ENCODE measurements at regions not wholly inside any gene's neighbourhood (a gene's known extent, or its start where the extent isn't known, plus 50 kb on each side); places are given as distances from the start of the nearest gene placed in this dataset.

DNA sequence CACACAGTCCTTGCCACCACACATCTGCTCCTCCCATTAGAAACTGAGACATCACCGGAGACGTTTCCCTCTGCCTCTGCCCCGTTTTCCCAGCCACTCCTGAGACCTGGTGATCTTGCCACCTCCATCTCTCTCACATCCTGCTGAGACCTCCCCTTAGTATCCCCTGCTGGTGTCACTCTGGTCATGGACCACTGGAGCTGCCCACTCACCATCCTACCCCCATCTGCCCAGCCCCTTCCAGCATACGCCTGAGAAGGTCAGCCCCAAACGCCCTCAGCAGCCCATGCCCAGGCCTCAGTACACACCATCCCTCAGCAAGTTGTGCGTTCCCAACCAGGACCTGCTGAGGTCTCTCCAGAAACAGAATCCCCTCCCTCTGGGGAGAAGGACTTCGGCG is 64.3 kb downstream of the SHANK2 start:
- Mint-ChIP-seq H3K4me1 (no peaks in the 10 kb centered on the region), H3K9me3 (no peaks in the 10 kb centered on the region), H3K36me3 (ENCODE audit: low read depth) (no peaks in the 10 kb centered on the region), H3K27me3 (ENCODE audit: low read depth) (no peaks in the 10 kb centered on the region), H3K27ac (ENCODE audit: unreplicated experiment) (no peak overlapping the region), H3K4me3 (no peak overlapping the region)
- DNase-seq (ENCODE audit: low read depth, low spot score): no peak
- TF ChIP-seq, protein P1, sequence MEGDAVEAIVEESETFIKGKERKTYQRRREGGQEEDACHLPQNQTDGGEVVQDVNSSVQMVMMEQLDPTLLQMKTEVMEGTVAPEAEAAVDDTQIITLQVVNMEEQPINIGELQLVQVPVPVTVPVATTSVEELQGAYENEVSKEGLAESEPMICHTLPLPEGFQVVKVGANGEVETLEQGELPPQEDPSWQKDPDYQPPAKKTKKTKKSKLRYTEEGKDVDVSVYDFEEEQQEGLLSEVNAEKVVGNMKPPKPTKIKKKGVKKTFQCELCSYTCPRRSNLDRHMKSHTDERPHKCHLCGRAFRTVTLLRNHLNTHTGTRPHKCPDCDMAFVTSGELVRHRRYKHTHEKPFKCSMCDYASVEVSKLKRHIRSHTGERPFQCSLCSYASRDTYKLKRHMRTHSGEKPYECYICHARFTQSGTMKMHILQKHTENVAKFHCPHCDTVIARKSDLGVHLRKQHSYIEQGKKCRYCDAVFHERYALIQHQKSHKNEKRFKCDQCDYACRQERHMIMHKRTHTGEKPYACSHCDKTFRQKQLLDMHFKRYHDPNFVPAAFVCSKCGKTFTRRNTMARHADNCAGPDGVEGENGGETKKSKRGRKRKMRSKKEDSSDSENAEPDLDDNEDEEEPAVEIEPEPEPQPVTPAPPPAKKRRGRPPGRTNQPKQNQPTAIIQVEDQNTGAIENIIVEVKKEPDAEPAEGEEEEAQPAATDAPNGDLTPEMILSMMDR (conservative IDR thresholded peaks at IDR 0.05): no peak

DNA sequence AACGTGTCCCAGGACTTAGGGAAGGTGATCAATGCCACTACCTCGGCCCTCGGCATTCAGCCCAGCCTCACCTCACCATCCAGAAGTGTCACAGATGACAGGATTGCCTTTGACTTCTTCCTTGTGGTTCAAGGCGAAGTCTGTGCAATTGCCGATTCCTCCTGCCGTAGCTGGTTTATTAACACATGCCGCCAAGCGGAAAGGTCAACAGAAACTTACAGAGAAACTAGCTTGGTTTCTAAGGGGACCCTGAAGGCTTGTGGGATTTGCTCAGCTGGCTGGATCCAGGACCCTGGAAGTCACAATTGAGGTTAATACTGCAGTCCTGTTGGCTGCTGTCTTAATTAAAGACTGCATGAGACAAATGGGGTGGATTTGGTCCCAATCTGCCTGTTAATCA is 65.6 kb downstream of the SHANK2 start:
- Mint-ChIP-seq H3K36me3 (ENCODE audit: low read depth) (no peaks in the 10 kb centered on the region), H3K27ac (ENCODE audit: unreplicated experiment) (no peak overlapping the region), H3K27me3 (ENCODE audit: low read depth) (no peaks in the 10 kb centered on the region), H3K9me3 (no peaks in the 10 kb centered on the region), H3K4me1 (no peaks in the 10 kb centered on the region), H3K4me3 (no peak overlapping the region)
- DNase-seq (ENCODE audit: low read depth, low spot score): no peak
- TF ChIP-seq, protein P1 (conservative IDR thresholded peaks at IDR 0.05): no peak

DNA sequence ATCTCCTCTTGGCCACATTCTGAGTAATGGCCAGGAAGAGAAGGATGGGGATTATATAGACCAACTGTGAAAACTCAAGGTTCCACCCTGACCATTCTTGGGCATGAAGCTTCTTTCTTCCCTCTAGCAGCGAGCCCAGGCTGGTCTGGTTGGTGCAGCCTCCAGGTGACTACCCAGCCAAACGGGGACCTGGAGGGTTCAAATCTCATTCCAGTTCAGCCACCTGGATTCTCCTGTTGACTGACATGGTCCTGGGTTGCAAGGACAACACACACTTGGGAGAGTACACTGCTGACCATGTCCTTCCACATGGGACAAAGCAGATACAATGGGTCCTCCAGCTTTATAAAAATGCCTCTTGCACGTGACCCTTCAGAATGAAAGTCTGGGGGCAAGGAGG is 67.0 kb downstream of the SHANK2 start:
- no peak for DNase-seq (ENCODE audit: low read depth, low spot score)
- Mint-ChIP-seq H3K4me1 (no peaks in the 10 kb centered on the region), H3K36me3 (ENCODE audit: low read depth) (no peaks in the 10 kb centered on the region), H3K27me3 (ENCODE audit: low read depth) (peaks cover 3% of the 10 kb centered on the region), H3K4me3 (no peak overlapping the region), H3K27ac (ENCODE audit: unreplicated experiment) (no peak overlapping the region), H3K9me3 (no peaks in the 10 kb centered on the region)
- TF ChIP-seq, protein P1 (conservative IDR thresholded peaks at IDR 0.05): no peak

DNA sequence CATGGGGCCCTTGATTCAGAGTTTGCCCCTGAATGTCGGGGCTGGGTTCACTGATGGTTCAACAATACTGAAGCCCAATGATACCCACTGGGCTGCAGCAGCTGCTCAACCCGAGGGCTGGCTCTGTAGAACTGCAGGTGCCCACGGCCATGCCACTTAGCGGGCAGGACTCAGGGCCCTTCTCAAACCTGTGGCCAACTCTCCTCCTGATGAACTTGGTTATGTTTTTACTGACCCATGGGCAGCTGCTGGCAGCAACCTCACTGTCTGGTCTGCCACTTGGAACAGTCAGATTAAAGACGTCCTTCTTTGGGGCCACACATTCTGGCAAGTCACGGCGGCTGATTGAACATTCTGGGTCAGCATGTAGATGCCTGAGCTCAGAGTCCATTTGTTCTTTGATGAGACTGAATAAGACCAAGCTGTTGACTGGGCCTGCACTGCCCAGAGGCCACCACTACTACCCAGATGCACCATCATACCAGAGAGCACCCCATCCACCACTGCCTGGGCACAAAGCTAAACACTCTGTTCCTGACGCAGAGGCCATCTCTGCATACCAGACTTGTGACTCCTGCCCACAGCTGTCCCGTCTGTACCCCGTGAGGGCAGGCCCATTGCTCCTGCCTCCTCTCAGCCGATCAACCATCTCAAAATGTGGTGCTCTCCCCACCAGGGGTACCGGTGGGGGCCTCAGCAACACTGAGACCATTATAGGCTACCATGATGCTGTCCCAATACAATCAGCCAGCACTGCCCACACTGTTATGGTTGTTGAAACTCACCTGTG is 67.8 kb downstream of the SHANK2 start:
- TF ChIP-seq, protein P1 (conservative IDR thresholded peaks at IDR 0.05): no peak
- Mint-ChIP-seq H3K36me3 (ENCODE audit: low read depth) (no peaks in the 10 kb centered on the region), H3K27ac (ENCODE audit: unreplicated experiment) (no peak overlapping the region), H3K9me3 (no peaks in the 10 kb centered on the region), H3K4me1 (no peaks in the 10 kb centered on the region), H3K4me3 (no peak overlapping the region), H3K27me3 (ENCODE audit: low read depth) (peaks cover 4% of the 10 kb centered on the region)
- DNase-seq (ENCODE audit: low read depth, low spot score): no peak

DNA sequence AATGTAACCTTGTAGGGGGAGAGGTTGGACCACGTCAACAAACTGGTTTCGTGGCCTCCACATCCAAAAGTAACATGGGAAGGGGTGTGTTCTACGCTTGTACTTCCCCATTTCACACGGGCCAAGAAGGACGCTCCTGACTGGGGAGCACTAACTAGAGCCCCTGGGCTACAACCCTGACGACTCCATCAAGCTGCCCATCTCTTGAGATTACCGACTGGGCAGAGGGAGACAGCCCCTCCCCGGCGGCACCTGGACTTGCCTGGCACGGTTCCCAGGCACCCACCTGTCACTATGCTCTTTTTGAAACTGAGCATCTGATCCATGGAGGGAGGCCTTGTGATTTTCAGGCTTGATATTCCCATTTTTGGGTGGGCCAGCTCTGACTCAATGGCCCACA is 68.5 kb downstream of the SHANK2 start:
- no peak for DNase-seq (ENCODE audit: low read depth, low spot score)
- H3K27me3 Mint-ChIP-seq (ENCODE audit: low read depth): peaks cover 8% of the 10 kb centered on the region
- TF ChIP-seq, protein P1 (conservative IDR thresholded peaks at IDR 0.05): no peak
- H3K36me3 Mint-ChIP-seq (ENCODE audit: low read depth): no peaks in the 10 kb centered on the region
- H3K4me1 Mint-ChIP-seq: no peaks in the 10 kb centered on the region
- H3K9me3 Mint-ChIP-seq: no peaks in the 10 kb centered on the region
- no peak overlapping the region for H3K4me3 Mint-ChIP-seq
- no peak overlapping the region for H3K27ac Mint-ChIP-seq (ENCODE audit: unreplicated experiment)

Measured in neural crest cell (in vitro differentiated cells).